ENCODE measurements at regions not wholly inside any gene's neighbourhood (a gene's known extent, or its start where the extent isn't known, plus 50 kb on each side); places are given as distances from the start of the nearest gene placed in this dataset.
"Not testable (repeated sequence)": the region's sequence is repeated elsewhere in the genome, so short reads cannot be mapped to it uniquely, and the experiment has no call there.

- DNase-seq (ENCODE audit: low read depth): no peak
Observed at GRCh38 chr3:182138393-182138792, 426.7 kb downstream of the SOX2 start.

GRCh38 chr3:182139627-182140357 is 428.1 kb downstream of the SOX2 start:
- DNase-seq (ENCODE audit: low read depth): no peak

GRCh38 chr3:182142928-182143327 is 431.2 kb downstream of the SOX2 start:
- DNase-seq (ENCODE audit: low read depth): no peak

GRCh38 chr3:182143903-182144302 is 432.2 kb downstream of the SOX2 start:
- DNase-seq (ENCODE audit: low read depth): no peak

- DNase-seq (ENCODE audit: low read depth): no peak
Observed at GRCh38 chr3:182148360-182148759, 436.6 kb downstream of the SOX2 start.

- DNase-seq (ENCODE audit: low read depth): no peak
Observed at GRCh38 chr3:182149594-182149993, 437.9 kb downstream of the SOX2 start.

GRCh38 chr3:182156326-182156725 is 444.6 kb downstream of the SOX2 start:
- DNase-seq (ENCODE audit: low read depth): not testable (repeated sequence)

- DNase-seq (ENCODE audit: low read depth): no peak
Observed at GRCh38 chr3:182165234-182165633, 453.5 kb downstream of the SOX2 start.

GRCh38 chr3:182172534-182172933 is 460.8 kb downstream of the SOX2 start:
- no peak for DNase-seq (ENCODE audit: low read depth)

GRCh38 chr3:182178488-182179200 is 466.9 kb downstream of the SOX2 start:
- no peak for DNase-seq (ENCODE audit: low read depth)

- DNase-seq (ENCODE audit: low read depth): no peak
Observed at GRCh38 chr3:182179631-182180030, 467.9 kb downstream of the SOX2 start.

GRCh38 chr3:182180654-182181385 is 469.1 kb downstream of the SOX2 start:
- no peak for DNase-seq (ENCODE audit: low read depth)

GRCh38 chr3:182182531-182182968 is 470.8 kb downstream of the SOX2 start:
- DNase-seq (ENCODE audit: low read depth): no peak

- DNase-seq (ENCODE audit: low read depth): no peak
Observed at GRCh38 chr3:182183716-182184430, 472.1 kb downstream of the SOX2 start.

- DNase-seq (ENCODE audit: low read depth): no peak
Observed at GRCh38 chr3:182185313-182185712, 473.6 kb downstream of the SOX2 start.

- DNase-seq (ENCODE audit: low read depth): no peak
Observed at GRCh38 chr3:182190056-182190455, 478.3 kb downstream of the SOX2 start.

GRCh38 chr3:182198345-182198744 is 486.6 kb downstream of the SOX2 start:
- DNase-seq (ENCODE audit: low read depth): no peak

GRCh38 chr3:182201456-182202168 is 489.9 kb downstream of the SOX2 start:
- no peak for DNase-seq (ENCODE audit: low read depth)

GRCh38 chr3:182212479-182213076 is 500.9 kb downstream of the SOX2 start:
- DNase-seq (ENCODE audit: low read depth): peak; percentile 83

- DNase-seq (ENCODE audit: low read depth): no peak
Observed at GRCh38 chr3:182214416-182214815, 502.7 kb downstream of the SOX2 start.

GRCh38 chr3:182215881-182216280 is 504.2 kb downstream of the SOX2 start:
- DNase-seq (ENCODE audit: low read depth): no peak

Measured in non-pigmented ciliary epithelial cell (primary cell).